HG03159 (cell line): ENCODE measurements at regions not wholly inside any gene's neighbourhood (a gene's known extent, or its start where the extent isn't known, plus 50 kb on each side); places are given as distances from the start of the nearest gene placed in this dataset.

Experiments used
- ATAC-seq: cut with Tn5 transposase; IDR thresholded peaks from one replicate; pipeline ENCODE4 v1.9.1; 2021; ENCODE audit warnings: mild to moderate bottlenecking, moderate library complexity; ENCODE audit not compliant: unreplicated experiment

DNA sequence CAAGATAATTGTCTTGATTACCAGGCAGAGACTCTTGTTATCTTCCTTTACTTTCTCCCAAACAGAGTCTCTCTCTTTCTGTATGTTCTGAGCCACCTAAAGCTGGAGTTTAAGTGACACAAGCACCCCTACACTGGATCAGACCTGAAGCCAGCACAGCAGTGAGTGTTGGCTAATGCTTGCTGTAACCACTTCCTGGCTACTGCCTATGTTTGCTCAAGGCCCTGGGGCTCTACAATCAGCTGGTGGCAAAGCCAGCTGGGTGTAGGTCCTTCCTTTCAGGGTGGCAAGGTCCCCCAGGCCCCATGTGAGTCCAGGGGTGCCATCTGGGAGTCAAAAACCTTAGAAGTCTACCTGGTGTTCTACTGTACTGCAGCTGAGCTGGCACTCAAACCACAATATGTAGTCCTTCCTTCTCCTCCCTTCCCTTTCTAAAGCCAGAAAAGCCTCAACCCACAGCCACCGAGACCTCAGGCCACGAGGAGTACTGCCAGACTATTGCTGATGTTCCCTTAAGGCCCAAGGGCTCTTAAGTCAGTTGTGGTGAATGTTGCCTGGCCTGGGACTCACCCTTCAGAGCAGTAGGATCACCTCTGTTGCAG, 416.3 kb downstream of the ADRA2A start:
- ATAC-seq, result no peak

- ATAC-seq, result no peak
These were observed 421.7 kb downstream of the ADRA2A start for GRCh38 chr10:111498560-111498959.

DNA sequence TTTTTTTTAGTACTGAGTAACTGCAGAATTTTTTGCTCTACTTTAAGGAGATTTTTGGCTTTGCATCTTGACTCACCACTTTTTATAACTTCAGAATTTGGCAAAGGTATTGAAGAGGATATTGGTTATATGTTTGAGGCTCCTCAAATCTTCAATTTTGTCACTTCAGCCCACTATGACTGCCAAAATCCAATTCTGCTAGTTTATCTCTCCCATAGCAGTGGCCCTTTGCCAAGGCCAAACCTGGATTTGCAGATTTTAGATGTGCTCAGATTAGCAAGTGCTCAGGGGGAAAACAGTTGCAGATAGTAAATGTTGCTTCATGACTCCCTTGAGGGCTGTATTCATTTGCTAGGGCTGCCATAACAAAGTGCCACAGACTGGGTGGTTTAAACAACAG, 427.5 kb downstream of the ADRA2A start:
- ATAC-seq, result no peak

GRCh38 chr10:111506266-111507034, 429.6 kb downstream of the ADRA2A start:
- no peak for ATAC-seq

- no peak for ATAC-seq
These were observed 434.9 kb downstream of the ADRA2A start for GRCh38 chr10:111511751-111512150.

DNA sequence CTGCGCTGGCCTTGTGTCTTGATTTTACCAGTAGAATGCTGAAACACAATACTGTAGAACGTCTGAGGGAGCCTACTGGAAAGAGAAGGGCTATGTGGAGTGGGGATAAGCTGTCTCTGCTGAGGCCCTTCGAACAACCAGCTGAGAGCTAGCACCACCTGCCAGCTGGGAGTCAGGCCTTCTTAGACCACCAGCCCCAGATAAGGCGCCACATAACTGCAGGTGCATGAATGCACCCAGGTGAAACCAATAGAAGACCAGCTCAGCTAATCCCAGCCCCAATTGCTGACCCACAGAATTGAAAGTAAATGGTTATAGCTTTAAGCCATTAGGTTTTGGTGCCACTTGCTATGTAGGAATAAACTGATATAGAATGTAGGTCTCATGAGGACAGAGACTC, 438.4 kb downstream of the ADRA2A start:
- ATAC-seq, result no peak

- no peak for ATAC-seq
These were observed 438.9 kb downstream of the ADRA2A start for GRCh38 chr10:111515706-111516105.

- ATAC-seq, result no peak
These were observed 439.3 kb downstream of the ADRA2A start for GRCh38 chr10:111516144-111516543.

- no peak for ATAC-seq
These were observed 445.3 kb downstream of the ADRA2A start for GRCh38 chr10:111522141-111522540.

GRCh38 chr10:111522551-111522950, 445.7 kb downstream of the ADRA2A start:
- ATAC-seq, result no peak

- ATAC-seq, result no peak
These were observed 446.2 kb downstream of the ADRA2A start for GRCh38 chr10:111523016-111523415.

DNA sequence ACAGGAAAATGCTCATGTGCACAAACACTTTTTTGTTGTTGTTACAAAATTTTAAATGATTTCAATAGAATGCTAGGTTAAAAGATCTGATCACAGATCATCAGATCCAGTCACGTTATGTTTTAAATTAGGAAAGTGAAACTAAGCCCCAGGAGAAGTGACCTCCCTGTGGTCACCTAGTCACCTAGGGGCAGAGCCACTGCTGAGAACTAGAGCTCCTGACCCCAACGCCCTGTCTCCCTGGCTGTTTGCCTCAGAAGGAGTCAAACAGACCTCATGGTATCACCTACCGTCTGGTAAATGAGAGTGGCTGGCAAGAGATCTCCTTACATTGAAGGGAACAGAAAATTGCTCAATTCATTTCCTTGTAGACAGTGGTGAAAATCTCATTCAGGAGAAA, 447.3 kb downstream of the ADRA2A start:
- ATAC-seq, result no peak

- no peak for ATAC-seq
These were observed 448.9 kb downstream of the ADRA2A start for GRCh38 chr10:111525696-111526095.

DNA sequence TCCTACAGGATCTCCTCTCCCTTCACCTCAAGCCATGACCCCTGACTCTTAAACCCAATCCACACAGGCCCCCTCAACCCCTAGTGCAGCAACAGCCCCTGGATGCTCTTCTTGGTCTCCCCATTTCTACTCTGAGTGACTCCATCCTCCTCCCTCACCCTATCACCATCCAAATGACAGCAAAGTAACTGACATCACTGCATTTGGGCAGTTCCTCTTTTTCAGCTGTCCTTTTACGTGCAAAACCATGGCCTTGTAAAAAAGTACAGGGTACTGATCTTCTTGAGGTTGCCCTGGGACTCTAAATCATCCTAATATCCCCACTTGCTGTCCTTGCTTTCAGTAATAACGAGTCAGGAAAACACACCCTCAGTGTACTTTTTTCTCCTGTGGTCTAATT, 454.9 kb downstream of the ADRA2A start:
- ATAC-seq, result no peak

- no peak for ATAC-seq
These were observed 455.3 kb downstream of the ADRA2A start for GRCh38 chr10:111532139-111532538.

GRCh38 chr10:111539246-111539645, 462.4 kb downstream of the ADRA2A start:
- ATAC-seq, result no peak

DNA sequence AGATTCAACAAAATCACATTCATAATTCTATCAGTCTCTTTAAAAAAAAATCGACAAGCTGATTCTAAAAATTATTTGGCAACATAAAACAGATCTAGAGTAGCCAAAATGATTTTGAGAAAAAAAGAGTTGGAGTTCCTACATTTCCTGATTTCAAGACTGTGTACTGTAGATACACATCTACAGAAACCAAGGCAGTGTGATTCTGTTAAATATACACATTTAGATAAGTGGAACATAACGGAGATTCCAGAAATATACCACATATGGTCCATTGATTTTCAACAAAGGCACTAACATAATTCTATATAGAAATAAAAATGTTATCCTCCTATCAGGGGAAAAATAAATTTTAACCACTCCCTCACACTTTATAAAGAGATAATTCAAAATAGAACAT, 467.0 kb downstream of the ADRA2A start:
- no peak for ATAC-seq

DNA sequence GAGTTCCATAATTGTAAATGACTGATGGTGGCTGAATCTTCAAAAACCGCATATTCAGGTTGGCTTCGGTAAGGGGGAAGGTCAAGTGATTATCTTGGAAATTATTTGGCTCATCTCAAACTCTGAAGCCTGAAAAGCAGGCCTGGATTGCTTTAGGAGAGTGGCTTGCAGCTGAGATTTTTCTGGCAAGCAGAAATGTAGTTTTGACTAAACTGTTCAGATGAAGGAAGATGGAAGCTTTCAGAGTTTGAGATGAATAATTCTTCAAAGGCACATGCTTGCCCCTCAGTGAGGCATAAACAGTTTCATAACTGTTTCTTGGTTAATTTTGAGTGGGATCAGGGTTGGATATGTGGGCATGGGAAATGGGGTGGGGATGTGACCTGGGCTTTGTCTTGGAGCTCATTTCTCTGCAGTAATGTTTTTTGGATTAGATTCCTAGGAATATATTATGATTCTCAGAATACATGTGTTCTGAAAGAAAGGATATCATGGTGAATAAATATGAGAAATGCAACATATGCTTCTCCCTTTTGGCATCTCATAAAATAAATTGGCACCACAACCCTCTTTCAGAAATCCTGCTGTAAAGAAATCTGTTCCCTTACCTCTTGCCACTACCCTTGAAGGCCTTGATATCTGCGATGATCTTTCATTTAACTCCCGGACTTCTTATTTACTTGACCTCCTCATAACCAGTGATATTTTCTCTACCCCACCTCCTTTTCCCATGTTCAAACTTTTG, 469.2 kb downstream of the ADRA2A start:
- no peak for ATAC-seq

DNA sequence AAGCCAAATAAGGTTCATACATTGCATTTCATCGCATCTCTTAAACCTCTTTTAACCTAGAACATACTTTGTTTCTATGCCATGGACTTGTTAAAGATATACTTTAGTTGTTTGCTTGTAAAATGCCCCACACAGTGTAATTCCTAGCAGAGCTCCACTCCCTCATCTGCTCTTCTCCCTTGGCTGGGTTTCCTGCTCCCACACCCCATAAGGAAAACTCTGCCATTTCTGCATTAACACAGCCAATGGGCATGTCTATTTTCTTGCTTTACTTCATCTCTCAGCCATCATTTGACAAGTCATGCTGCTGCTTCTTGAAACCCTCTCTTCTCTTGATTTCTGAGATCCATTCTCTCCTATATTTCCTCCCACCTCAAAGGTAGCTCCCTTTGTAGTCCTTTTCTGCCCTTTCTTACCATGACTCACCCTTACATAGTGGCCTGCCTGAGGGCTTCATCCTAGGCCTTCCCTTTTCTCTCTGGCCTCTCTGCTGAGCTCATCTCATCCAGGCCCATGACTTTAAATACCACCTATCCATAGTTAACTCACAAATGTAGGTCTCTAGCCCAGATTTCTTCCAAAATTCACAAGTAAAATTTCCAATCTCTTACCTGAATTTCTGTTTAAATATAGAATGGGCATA, 471.4 kb downstream of the ADRA2A start:
- no peak for ATAC-seq

DNA sequence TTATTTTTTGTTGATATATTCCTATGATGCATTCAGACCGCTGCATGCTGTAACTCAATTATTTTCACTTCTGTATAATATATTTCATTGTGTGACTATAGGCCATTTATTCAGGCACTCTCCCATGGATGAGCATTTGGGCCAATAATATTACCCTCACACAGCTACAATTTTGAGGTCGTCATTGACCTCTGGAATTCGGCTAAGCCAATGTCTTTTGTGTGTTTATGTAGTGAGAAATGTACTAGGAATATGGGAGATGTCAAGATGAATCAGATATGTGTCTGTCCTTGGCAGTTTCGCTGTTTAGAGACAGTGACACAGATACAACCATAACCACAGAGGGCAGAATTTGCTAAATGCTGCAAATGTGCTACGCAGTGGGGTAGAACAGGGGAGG, 474.2 kb downstream of the ADRA2A start:
- no peak for ATAC-seq

DNA sequence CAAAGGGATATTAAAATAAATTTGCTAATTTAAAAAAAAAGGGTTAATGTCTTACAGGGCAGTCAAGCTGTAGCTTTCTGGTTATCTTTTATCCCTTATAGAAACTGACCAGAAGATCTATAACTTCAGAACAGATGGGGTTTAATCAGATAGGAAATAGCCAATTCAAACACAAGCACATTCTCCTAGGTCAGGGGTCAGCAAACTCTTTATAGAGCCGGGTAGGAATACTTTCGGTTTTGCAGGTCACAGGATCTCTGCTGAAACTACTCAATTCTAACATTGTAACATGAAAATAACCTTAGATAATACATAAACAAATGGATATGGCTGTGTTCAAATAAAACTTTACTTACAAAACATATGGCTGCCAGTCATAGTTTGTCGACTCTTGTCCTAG, 479.8 kb downstream of the ADRA2A start:
- ATAC-seq, result no peak

GRCh38 chr10:111558211-111558610, 481.4 kb downstream of the ADRA2A start:
- no peak for ATAC-seq
